NCI-H2196 (cell line): ENCODE measurements at regions not wholly inside any gene's neighbourhood (a gene's known extent, or its start where the extent isn't known, plus 50 kb on each side); places are given as distances from the start of the nearest gene placed in this dataset.

Experiments
- DNase-seq: peaks from one replicate; lab custom pipeline; 2025; ENCODE audit not compliant: unreplicated experiment; lab: John Stamatoyannopoulos, UW

DNA sequence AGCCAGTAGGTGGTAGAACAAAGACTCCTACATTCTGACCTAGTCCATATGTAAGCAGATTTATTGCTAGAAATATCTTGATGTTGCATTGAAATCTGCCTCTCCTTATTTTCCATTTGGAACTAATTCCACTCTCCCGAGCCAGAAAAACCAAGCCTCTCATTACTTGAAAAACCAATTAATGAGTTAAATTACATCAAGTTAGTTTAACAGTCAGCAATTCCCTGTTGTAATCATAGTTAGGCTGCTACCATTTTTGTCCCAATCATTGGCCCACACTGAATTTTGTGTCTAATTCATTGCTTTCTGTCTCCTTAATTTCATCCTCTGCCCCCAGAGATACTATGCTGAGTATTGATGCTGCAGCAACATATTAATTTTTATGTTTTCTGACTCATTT lies 168.3 kb upstream of the TNP1 start:
- no peak for DNase-seq

- DNase-seq: no peak
Observed at GRCh38 chr2:217027414-217027813, 167.6 kb upstream of the TNP1 start.

DNA sequence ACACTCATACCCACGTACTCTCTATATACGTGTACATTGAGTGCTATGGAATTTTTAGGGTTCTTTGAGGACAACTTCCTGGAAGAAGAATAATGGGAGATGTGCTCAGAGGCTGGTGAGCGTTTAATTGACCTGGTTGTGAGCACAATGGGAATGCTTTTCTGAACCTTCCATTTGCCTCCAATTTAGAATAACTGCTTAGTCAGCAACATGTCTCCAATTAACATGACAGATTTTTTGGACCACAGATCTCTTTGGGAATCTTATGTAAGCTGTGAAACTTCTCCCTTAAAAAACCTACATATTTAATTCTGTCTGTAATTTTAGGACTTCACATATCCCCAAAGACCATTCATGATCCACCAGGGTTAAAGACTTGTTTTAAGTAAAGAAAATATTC lies 166.7 kb upstream of the TNP1 start:
- DNase-seq: no peak

DNA sequence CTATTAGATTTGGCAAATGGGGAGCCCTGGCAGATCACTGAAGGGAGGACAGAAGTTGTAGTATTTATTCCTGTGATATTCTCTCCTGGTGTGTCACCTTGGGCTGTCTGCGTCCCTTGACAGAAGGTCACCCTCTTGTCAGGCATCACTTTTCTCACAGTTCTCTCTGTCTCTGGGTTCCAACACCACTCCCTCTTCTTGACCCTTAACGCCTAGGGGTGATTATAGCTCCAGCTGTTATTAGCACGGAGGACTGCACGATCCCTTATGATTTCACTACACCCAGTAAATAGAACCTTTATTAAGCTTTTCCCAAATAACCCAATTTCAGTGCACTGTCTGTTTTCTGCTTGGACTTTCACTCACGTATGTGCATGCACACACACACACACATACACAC lies 166.3 kb upstream of the TNP1 start:
- no peak for DNase-seq

- DNase-seq: no peak
Observed at GRCh38 chr2:217023611-217024010, 163.7 kb upstream of the TNP1 start.

GRCh38 chr2:217017456-217018252 lies 157.8 kb upstream of the TNP1 start:
- DNase-seq: no peak

DNA sequence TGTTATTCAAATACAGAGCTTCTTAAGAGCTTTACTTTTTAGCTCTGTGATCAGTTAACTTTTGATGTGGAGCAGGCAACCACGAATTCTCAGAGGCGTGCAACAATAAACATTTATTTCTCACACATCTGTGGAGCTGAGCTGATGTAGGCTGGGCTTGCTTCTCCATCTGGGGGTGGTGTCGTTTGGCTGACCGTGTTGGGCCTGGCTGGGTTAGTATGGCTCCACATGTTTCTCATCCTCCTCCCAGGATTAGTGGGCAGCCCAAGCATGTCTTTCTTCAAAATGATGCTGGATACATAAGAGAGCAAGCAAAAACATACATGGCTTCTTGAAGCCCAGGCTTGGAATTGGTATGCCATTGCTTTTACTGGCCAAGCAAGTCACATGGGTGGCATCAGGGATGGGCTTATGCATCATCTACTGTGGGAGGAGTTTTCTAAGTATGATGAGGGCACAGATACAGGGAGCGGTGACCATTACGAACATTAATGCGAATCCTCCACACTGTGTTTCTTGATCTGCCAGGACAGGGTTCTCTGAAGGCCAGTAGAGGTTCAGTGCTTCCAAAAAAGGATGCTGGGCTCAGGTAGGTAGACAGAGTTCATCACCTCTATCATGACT lies 157.0 kb upstream of the TNP1 start:
- DNase-seq: no peak

DNA sequence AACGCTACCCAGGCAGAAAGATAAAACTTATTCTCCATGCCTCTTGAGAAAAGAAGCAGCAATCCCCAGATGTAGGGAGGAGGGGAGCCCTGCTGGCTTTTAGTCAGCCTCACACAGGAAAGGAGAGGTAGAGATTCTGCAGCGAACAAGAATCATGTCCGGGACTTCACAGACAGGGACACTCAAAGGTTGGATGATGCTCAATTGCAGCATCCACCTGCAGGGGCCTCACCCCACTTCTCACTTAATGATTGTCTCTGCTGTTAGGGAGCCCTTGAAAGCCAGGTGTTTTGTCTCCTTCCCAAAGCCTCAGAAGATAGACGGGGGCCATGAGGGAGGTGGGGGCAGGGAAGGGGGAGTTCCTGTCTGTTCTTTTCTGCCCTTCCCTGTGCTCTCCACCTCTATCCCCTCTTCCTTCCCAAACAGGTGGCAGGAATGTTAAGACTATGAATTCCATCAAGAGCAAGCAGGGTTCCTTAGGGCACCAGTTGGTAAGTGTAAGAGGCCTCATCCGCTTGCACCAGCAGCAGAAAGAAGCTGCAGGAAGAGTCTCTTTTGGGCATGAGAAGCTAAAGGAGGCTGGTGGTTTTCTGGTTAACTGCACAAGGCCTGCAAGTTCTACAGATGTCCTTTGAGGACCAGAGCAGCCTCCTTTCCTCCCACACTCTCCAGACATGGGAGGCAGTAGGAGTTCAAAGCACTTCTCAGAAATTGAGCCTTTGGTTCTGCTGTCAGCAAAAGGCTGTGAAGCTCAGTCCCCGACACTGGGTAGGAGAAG lies 154.7 kb upstream of the TNP1 start:
- DNase-seq: no peak

DNA sequence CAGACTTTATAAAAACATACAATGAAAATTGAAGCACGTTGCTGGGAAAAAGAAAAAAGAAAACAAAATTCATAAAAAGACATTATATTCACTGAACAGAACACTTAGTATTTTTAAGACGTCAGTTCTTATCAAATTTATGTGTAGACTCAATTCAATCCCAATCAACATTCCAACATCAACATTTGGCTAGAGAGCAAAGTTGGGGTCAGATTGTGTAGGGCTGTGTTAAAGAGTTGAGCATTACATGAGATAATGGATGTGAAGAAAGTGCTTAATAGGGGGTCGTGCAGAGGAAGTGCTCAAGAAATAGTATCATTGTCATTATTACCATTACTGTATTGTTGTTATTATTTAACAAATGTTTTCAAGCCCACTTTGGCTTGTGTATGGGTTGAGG lies 154.1 kb upstream of the TNP1 start:
- DNase-seq: no peak

DNA sequence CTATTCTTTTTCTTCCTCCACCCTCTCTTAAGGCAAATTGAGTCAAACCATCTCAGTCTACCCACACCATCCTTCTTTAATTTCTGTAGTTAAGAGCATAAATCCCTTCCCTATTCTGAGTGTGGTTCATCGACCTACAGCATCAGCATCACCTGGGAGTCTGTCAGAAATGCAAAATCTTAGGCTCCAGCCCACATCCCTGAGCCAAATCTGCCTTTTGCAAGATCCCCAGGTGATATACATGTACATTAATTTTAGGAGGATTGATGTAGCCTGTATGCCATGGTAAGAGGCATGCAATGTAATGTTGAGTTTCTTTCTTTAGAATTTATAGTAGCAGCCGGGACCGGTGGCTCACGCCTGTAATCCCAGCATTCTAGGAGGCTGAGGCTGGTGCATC lies 151.7 kb upstream of the TNP1 start:
- no peak for DNase-seq

- DNase-seq: no peak
Observed at GRCh38 chr2:217010173-217010572, 150.3 kb upstream of the TNP1 start.

GRCh38 chr2:217008794-217009193 lies 148.9 kb upstream of the TNP1 start:
- DNase-seq: no peak

DNA sequence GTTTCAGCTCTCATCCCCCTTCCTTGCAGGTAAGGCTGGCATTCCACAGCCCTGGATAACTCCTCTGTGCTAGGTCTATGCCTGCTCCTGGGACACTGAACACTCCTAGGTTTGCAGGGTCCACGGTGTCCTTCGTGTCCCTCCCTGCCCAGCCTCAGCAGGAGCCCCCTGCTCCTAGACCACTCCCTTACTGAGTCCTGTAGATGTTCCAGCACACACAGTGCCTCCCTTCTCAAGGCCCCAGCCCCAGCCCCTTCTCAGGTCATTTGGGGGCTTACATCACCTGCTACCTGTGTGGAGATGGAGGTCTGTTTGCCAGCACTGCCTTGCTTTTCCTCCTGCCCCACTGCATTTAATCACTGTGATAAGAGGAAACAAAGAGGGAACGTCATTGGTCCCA lies 146.4 kb upstream of the TNP1 start:
- no peak for DNase-seq

- DNase-seq: no peak
Observed at GRCh38 chr2:217004656-217005055, 144.8 kb upstream of the TNP1 start.

- DNase-seq: no peak
Observed at GRCh38 chr2:217001740-217002139, 141.9 kb upstream of the TNP1 start.

- no peak for DNase-seq
Observed at GRCh38 chr2:217000406-217000805, 140.5 kb upstream of the TNP1 start.

GRCh38 chr2:216996279-216996845 lies 136.5 kb upstream of the TNP1 start:
- no peak for DNase-seq

- no peak for DNase-seq
Observed at GRCh38 chr2:216994353-216994854, 134.5 kb upstream of the TNP1 start.

DNA sequence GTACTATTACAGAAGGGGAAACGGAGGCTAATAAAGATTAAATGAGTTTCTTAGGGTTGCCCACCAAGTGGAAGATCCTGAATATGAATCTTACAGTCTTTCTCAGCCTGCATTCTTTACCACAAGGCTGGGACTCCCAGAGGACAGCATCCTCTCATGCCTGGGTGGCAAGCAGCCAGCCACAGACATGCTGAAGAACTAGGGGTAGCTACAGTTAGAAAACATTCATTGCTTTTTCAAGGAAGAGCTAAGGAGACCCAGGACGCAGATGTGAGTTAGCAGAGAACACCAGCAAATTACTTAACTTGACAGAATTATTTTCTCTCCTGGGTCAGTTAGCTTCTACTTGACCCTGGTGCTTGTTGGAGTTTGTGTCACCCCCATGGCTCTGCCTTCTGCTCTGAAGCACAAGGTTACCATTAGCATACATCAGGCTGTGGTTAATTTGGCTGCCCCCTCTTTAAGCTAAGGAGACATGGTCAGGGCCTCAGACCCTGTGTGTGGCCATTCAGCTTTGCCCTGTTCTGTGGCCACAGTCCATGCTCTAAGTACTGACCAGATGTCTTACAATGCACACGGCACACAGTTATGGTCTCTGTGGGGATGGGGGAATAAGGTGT lies 132.3 kb upstream of the TNP1 start:
- no peak for DNase-seq

- no peak for DNase-seq
Observed at GRCh38 chr2:216991563-216991962, 131.7 kb upstream of the TNP1 start.
